ENCODE measurements at regions not wholly inside any gene's neighbourhood (a gene's known extent, or its start where the extent isn't known, plus 50 kb on each side); places are given as distances from the start of the nearest gene placed in this dataset.

DNA sequence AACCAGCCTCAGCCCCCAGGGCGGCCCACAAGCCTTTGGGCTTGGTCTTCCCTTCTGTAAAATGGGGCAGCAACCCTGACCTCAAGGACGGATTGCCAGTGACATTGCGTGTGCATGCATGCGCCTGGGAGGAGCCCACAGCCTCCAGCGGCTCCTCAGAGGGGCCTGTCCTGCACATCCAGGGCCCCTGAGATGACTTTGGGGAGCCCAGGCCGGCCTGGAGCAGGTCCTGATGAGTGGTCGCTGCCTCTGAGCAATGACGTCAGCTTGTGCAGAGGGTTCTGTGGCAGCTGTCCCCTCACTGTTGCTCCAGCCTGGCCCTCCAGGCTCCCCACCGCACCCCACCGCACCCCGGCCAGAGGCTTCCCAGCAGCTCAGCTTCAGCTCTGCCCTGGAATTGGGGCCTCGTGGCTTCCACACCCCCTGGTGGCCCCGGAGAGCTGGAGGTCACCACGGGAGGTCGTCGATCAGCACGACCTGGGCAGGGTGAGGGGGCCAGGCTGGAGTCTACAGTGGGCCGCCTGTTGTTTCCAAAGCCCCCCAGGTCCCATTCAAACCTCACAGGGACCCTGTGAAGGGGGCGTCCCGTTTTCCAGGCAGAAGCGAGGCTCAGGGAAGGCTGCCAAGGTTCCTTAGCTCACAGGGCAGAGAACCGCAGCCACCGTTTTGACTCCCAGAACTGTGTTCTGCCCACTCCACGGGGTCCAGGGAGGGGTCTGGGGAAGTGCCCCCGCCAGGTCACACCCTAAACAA lies 341.8 kb downstream of the SEC14L1 start:
- TF ChIP-seq, protein P1, sequence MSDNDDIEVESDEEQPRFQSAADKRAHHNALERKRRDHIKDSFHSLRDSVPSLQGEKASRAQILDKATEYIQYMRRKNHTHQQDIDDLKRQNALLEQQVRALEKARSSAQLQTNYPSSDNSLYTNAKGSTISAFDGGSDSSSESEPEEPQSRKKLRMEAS (IDR thresholded peaks at IDR 0.05): no peak
- TF ChIP-seq YY1 (IDR thresholded peaks at IDR 0.05; ENCODE audit: low read depth): no peak
- TF ChIP-seq TCF12 (IDR thresholded peaks at IDR 0.05; ENCODE audit: low read depth): no peak
- no peak for TF ChIP-seq EP300 (IDR thresholded peaks at IDR 0.05; ENCODE audit: borderline replicate concordance)
- no peak for TF ChIP-seq EGR1 (IDR thresholded peaks at IDR 0.05)
- TF ChIP-seq, protein P2, sequence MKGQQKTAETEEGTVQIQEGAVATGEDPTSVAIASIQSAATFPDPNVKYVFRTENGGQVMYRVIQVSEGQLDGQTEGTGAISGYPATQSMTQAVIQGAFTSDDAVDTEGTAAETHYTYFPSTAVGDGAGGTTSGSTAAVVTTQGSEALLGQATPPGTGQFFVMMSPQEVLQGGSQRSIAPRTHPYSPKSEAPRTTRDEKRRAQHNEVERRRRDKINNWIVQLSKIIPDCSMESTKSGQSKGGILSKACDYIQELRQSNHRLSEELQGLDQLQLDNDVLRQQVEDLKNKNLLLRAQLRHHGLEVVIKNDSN (IDR thresholded peaks at IDR 0.05): no peak
- no peak for TF ChIP-seq TEAD4 (IDR thresholded peaks at IDR 0.05)
- TF ChIP-seq FOXM1 (IDR thresholded peaks at IDR 0.05; ENCODE audit: borderline replicate concordance, low read depth): no peak
- TF ChIP-seq, protein P3, sequence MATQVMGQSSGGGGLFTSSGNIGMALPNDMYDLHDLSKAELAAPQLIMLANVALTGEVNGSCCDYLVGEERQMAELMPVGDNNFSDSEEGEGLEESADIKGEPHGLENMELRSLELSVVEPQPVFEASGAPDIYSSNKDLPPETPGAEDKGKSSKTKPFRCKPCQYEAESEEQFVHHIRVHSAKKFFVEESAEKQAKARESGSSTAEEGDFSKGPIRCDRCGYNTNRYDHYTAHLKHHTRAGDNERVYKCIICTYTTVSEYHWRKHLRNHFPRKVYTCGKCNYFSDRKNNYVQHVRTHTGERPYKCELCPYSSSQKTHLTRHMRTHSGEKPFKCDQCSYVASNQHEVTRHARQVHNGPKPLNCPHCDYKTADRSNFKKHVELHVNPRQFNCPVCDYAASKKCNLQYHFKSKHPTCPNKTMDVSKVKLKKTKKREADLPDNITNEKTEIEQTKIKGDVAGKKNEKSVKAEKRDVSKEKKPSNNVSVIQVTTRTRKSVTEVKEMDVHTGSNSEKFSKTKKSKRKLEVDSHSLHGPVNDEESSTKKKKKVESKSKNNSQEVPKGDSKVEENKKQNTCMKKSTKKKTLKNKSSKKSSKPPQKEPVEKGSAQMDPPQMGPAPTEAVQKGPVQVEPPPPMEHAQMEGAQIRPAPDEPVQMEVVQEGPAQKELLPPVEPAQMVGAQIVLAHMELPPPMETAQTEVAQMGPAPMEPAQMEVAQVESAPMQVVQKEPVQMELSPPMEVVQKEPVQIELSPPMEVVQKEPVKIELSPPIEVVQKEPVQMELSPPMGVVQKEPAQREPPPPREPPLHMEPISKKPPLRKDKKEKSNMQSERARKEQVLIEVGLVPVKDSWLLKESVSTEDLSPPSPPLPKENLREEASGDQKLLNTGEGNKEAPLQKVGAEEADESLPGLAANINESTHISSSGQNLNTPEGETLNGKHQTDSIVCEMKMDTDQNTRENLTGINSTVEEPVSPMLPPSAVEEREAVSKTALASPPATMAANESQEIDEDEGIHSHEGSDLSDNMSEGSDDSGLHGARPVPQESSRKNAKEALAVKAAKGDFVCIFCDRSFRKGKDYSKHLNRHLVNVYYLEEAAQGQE (IDR thresholded peaks at IDR 0.05; ENCODE audit: low read depth): no peak
- no peak for TF ChIP-seq RAD21 (IDR thresholded peaks at IDR 0.05; ENCODE audit: low read depth)
- TF ChIP-seq CREB1 (IDR thresholded peaks at IDR 0.05; ENCODE audit: low read depth): no peak
- no peak for TF ChIP-seq TAF1 (IDR thresholded peaks at IDR 0.05; ENCODE audit: low read depth)
- no peak for TF ChIP-seq ZBTB7A (IDR thresholded peaks at IDR 0.05; ENCODE audit: low read depth)

Data from Ishikawa (cell line).